ENCODE measurements at regions not wholly inside any gene's neighbourhood (a gene's known extent, or its start where the extent isn't known, plus 50 kb on each side); places are given as distances from the start of the nearest gene placed in this dataset.
"Not testable (repeated sequence)": the region's sequence is repeated elsewhere in the genome, so short reads cannot be mapped to it uniquely, and the experiment has no call there.

GRCh38 chr5:87105577-87105976, 162.1 kb upstream of the RASA1 start:
- DNase-seq (ENCODE audit: low spot score) = no peak

- DNase-seq (ENCODE audit: low spot score) = no peak
These were observed 157.9 kb upstream of the RASA1 start for GRCh38 chr5:87109746-87110145.

- no peak for DNase-seq (ENCODE audit: low spot score)
These were observed 157.0 kb upstream of the RASA1 start for GRCh38 chr5:87110721-87111120.

GRCh38 chr5:87113861-87114260, 153.8 kb upstream of the RASA1 start:
- DNase-seq (ENCODE audit: low spot score) = no peak

GRCh38 chr5:87114631-87115030, 153.1 kb upstream of the RASA1 start:
- no peak for DNase-seq (ENCODE audit: low spot score)

- no peak for DNase-seq (ENCODE audit: low spot score)
These were observed 151.8 kb upstream of the RASA1 start for GRCh38 chr5:87115839-87116364.

GRCh38 chr5:87116825-87117512, 150.7 kb upstream of the RASA1 start:
- DNase-seq (ENCODE audit: low spot score) = no peak

- DNase-seq (ENCODE audit: low spot score) = no peak
These were observed 148.1 kb upstream of the RASA1 start for GRCh38 chr5:87119588-87119987.

GRCh38 chr5:87120518-87121303, 147.0 kb upstream of the RASA1 start:
- no peak for DNase-seq (ENCODE audit: low spot score)

GRCh38 chr5:87121304-87122150, 146.2 kb upstream of the RASA1 start:
- no peak for DNase-seq (ENCODE audit: low spot score)

- no peak for DNase-seq (ENCODE audit: low spot score)
These were observed 145.3 kb upstream of the RASA1 start for GRCh38 chr5:87122151-87122977.

DNA sequence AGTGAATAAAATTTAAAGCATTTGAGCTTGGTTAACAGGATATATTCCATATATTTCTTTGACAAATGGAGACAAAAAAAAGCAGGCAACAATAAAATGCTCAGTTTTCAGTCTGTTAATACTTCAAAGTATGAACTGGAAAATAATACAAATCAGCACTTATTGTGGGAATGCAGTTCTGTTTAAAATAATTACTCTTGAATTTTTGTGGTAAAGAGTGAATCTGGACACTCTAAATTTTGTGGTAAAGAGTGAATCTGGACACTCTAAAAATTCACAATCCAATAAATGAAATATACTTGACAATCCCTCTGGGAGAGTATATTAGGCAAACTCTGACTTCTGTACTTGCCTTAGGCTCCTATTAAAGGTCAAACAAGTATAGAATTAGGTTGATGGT, 141.9 kb upstream of the RASA1 start:
- DNase-seq (ENCODE audit: low spot score) = no peak

DNA sequence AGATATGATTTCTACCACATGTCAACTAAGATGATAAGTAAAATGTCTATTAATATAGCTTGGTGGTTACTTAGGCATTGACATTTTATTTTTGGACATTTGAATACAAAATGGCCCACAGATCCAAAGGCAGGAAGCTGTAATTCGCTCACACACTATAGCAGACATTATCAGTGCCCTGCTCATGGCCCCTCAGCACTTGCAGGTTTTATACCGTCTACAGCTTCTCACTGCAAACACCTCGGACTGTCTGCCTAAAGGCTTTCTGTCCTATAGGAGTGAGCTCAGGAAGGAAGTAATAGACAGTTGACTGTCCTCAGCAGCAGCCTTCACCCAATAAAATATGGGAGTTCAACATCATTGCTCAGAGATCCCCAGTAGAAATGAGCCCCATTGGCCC, 140.8 kb upstream of the RASA1 start:
- no peak for DNase-seq (ENCODE audit: low spot score)

DNA sequence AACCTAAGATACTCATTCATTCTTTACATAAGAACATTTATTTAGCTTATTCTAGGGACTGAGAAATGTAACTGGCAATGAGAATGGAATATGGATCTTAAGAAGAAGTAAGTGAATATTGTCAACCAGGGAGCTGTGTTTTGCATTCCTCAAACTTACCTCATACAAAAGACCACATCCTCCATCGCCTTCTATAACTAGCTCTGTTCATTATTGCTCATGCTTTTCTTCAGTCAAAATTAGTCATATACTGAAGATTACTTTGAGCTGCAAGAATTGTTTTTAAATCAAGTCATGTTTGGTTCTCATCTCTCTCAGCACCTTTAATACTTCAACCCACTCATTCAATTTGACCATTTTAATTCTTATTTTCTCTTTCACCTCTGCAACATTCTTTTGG, 140.3 kb upstream of the RASA1 start:
- DNase-seq (ENCODE audit: low spot score) = no peak

DNA sequence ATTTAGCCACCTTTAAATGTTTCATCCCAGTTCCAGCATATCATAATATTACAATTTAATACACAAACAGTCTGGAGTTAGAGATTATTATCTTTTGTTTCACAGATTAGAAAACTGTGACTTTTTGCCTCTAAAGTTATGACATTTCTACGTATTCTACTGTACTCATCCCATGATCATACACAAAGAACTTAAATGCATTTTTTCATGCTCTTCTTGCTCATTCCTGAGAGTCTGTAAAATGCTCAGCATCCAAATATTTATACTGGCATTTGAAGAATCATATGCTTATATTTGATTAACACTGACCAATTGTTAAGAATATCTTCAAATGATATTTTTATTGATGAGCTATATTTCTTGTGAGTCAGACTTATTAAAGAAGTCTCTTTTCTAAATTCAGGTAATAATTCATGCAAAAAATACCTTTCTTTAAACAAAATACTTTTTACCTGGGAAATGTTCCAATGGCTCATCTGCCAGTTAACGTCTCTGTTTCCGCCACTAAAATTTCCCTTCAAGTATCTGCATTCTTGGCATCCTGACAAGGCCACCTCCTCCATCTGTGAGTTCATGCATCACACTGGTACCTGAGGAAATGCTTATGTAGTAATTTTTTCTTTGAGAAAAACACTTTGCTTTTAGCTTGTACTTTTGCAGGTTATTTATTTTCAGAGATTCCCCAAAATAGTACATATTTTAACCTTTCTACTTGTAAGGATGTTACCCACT, 139.6 kb upstream of the RASA1 start:
- DNase-seq (ENCODE audit: low spot score) = no peak

DNA sequence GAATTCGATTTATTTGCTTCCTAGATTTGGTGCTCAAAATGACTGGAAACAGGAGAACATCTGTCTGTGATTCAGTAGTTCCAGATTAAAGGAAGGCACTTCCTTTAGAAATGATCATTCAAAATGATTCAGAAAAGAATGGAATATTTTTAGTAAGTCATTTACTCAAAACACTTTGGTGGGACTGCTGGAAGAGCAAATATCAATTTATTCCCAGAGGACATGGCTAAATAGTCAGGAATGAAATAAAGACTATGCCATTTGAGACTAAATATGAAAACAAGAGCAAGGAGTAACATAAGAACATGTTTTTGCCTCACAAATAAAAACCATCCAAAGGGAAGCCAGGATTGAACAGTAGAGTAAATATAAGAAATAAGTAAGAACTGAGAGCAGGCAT, 138.6 kb upstream of the RASA1 start:
- no peak for DNase-seq (ENCODE audit: low spot score)

DNA sequence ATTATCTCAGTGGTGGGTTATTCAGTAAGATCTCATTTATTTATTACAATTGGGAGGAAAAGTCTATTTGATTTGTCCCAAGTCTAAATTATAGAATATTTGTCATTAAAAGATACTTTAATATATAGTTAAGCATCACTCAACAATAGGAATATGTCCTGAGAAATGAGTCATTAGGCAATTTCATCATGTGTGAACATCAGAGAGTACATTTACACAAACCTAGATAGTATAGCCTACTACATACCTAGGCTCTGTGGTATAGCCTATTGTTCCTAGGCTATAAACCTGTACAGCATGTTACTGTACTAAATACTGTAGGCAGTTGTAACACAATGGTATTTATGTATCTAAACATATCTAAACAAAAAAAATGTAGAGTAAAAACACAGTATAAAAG, 135.0 kb upstream of the RASA1 start:
- no peak for DNase-seq (ENCODE audit: low spot score)

- not testable (repeated sequence) for DNase-seq (ENCODE audit: low spot score)
These were observed 133.2 kb upstream of the RASA1 start for GRCh38 chr5:87134513-87134912.

- DNase-seq (ENCODE audit: low spot score) = no peak
These were observed 131.6 kb upstream of the RASA1 start for GRCh38 chr5:87136096-87136495.

DNA sequence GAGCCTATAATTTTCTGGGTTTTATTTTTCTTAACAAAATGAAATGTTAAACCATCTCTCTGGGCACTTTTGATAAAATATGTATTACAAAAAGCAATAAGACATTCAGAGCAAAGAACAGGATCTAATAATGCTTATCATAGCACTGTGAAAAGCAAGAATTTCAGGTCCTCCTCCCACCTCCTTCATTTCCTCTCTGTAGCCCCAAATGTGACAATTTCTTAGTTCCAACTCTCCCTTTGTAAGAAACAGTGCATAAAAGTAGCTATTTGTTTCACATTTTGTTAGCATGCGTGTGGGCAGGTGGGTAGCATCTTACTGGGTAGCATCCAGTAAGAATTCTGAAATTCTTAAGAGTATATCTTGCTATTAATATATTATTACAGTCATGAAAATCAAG, 130.9 kb upstream of the RASA1 start:
- no peak for DNase-seq (ENCODE audit: low spot score)

DNA sequence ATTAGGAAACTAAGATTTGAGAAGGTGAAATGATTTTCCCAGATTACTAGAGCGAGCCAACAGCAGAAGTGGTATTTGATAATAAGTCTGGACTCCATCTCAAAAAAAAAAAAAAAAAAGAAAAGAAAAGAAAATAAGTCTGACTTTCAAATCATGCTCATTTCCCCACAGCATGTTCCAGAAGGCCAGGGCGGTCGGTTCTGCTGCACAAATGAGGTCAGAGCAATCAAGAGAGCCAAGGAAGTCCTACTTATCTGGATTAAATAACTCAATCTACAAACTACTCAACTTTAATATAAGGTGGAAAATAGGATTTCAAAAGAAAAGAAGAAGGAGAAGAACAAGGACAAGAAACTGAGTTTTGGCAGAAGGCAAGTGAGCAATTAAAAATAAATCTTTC, 130.4 kb upstream of the RASA1 start:
- no peak for DNase-seq (ENCODE audit: low spot score)
